GM18505 (cell line): ENCODE measurements at regions not wholly inside any gene's neighbourhood (a gene's known extent, or its start where the extent isn't known, plus 50 kb on each side); places are given as distances from the start of the nearest gene placed in this dataset.
"Not testable (repeated sequence)": the region's sequence is repeated elsewhere in the genome, so short reads cannot be mapped to it uniquely, and the experiment has no call there.

Experiments
- ATAC-seq: cut with Tn5 transposase; IDR thresholded peaks from one replicate; pipeline ENCODE4 v1.9.1; 2021; ENCODE audit not compliant: unreplicated experiment
- POLR2A ChIP-seq: IDR thresholded peaks from 4 replicates; pipeline ENCODE4 v1.6.1; 2011; ENCODE audit warnings: borderline replicate concordance; ENCODE audit not compliant: insufficient read depth, insufficient read length; ENCODE audit errors: extremely low read depth

DNA sequence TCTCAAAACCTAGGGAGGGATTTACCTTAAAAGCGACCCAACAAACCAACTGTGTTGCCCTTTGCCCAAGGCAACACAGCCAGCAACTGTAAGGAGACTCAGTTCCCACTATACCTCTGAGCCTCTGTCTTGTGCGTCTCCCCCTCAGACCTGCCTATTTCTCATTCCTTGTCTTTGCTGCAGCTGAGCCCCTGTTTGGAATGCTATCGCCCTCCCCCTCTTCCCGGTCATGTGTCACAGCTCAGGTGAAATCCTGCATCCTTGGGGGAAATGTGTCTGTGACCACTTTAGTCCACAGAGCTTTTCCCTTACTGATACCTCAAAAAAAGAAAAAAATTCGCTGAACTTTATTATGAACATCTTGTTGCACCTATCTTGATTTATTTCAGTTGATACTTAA is 52.0 kb upstream of the LRIG1 start:
- ATAC-seq = no peak
- no peak for TF ChIP-seq POLR2A

DNA sequence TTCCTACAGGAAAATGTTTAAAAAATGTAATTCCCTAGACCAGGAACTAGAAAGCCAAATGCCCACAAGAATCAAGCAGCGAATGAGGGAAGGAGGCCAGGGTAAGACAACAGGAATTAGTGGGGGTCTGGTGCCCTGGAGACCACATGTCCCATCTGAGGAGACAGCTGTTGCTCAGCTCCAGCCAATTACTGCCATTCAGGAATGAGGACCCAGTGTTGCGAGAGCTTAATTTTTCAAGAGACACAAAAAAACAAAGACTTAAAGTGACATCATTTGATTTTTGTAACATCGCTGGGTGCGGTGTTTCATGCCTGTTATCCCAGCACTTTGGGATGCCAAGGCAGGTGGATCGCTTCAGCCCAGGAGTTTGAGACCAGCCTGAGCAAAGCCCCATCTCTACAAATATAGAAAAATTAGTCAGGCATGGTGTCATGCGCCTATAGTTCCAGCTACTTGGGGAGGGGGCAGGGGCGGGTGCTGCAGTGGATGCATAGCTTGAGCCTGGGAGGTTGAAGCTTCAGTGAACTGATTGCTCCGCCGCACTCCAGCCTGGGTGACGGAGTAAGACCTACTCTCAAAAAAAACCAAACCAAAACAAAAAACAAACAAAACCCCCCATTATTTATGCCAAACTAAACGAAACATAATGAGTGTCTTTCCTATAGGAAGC is 52.8 kb upstream of the LRIG1 start:
- no peak for ATAC-seq

GRCh38 chr3:66554178-66554577 is 53.4 kb upstream of the LRIG1 start:
- ATAC-seq = no peak
- TF ChIP-seq POLR2A = no peak

More for the DNA sequence above, 52.8 kb upstream of the LRIG1 start:
- no peak for TF ChIP-seq POLR2A

GRCh38 chr3:66555214-66555844 is 54.5 kb upstream of the LRIG1 start:
- no peak for TF ChIP-seq POLR2A
- no peak for ATAC-seq

DNA sequence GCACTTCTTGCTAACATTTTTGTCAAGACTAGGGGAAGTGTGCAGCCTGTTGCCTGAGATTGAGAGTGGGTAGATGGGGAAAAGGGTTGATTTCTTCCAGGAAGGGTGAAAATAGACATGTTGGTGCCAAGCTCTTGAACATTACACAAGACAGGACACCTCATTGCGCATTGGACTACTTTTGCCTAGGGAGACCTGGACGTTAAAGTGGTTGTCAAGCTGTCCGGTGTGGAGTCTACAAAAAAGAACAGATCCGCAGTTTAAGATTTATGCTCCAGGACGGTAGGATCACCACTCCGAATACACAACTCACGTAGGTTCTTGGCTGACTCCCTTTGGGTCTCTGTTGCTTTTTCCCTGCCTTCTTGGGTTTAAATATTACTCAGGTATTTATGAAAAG is 56.3 kb upstream of the LRIG1 start:
- no peak for ATAC-seq

DNA sequence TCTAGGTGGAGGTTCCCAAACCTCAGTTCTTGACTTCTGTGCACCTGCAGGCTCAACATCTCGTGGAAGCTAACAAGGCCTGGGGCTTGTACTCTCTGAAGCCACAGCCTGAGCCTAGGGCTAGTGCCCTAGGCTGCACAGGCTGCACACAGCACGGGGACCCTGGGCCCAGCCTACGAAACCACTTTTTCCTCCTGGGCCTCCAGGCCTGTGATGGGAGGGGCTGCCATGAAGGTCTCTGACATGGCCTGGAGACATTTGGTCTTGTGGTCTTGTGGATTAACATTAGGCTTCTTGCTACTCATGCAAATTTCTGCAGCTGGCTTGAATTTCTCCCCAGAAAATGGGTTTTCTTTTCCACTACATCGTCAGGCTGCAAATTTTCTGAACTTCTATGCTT is 59.1 kb upstream of the LRIG1 start:
- not testable (repeated sequence) for ATAC-seq

More for the DNA sequence above, 56.3 kb upstream of the LRIG1 start:
- TF ChIP-seq POLR2A = no peak

DNA sequence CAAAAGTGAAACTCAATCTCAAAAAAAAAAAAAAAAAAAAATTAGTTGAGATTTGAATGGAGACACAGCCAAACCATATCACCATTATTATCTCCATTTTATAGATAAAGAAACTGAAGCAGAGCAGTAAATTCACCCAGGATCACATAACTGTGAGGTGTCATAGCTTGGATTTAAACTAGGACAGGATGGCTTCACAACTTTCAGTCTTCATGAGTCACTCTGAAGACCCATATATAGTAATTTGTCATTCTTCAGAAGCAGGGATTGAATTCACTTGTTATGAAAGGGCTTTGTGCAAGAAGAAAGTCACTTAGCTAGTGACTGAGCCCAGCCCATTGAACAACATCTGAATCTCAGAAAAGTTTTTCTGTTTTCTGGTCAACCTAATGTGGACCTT is 60.5 kb upstream of the LRIG1 start:
- ATAC-seq = no peak
- TF ChIP-seq POLR2A = no peak

GRCh38 chr3:66565301-66565700 is 64.5 kb upstream of the LRIG1 start:
- TF ChIP-seq POLR2A = no peak
- ATAC-seq = no peak

DNA sequence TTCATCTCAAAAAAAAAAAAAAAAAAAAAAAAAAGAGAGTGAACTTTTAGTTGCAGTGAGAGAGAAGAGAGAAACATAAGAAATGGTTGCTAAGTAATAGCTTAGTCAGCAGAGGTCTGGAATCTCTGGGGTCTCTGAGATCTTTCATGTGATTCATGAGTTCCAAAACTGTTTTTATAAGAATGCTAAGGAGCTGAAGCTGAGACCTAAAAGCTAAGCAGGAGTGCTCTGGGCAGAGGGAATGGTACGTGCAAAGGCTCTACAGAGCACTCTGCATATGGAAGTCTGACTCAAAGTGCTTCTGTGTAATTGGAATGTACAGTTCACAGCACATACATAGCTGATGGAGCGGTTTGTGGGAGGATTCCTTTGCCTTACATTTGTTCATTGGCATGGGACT is 66.3 kb upstream of the LRIG1 start:
- ATAC-seq = no peak
- TF ChIP-seq POLR2A = no peak

- ATAC-seq = no peak
- TF ChIP-seq POLR2A = no peak
Observed at GRCh38 chr3:66572090-66572675, 71.4 kb upstream of the LRIG1 start.

GRCh38 chr3:66572938-66573710 is 72.3 kb upstream of the LRIG1 start:
- TF ChIP-seq POLR2A = no peak
- ATAC-seq = no peak

- ATAC-seq = no peak
- no peak for TF ChIP-seq POLR2A
Observed at GRCh38 chr3:66574091-66574490, 73.3 kb upstream of the LRIG1 start.

- TF ChIP-seq POLR2A = no peak
- no peak for ATAC-seq
Observed at GRCh38 chr3:66577426-66578203, 76.8 kb upstream of the LRIG1 start.

DNA sequence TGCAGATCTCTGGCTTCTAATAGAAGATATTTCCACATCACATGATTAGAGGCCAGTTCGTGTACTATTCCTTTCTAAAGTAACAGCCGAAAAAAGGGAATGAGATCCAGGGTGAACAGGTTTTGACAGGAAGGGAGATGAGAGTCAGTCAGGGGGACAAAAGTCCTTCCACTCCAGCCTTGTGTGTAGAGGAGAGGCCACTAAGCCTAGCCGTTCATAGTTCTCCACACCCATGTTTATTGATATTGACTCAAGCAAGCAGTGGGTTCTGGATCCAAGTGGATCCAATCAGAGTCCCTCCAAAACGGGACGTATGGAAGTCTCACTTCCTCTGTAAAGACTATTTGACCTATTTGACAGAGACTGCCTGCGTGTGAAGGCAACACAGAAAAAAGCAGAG is 80.4 kb upstream of the LRIG1 start:
- no peak for ATAC-seq
- TF ChIP-seq POLR2A = no peak
